ENCODE measurements at regions not wholly inside any gene's neighbourhood (a gene's known extent, or its start where the extent isn't known, plus 50 kb on each side); places are given as distances from the start of the nearest gene placed in this dataset.
A peak's percentile ranks its signal among the peaks of the same experiment; 100 is the strongest.

DNA sequence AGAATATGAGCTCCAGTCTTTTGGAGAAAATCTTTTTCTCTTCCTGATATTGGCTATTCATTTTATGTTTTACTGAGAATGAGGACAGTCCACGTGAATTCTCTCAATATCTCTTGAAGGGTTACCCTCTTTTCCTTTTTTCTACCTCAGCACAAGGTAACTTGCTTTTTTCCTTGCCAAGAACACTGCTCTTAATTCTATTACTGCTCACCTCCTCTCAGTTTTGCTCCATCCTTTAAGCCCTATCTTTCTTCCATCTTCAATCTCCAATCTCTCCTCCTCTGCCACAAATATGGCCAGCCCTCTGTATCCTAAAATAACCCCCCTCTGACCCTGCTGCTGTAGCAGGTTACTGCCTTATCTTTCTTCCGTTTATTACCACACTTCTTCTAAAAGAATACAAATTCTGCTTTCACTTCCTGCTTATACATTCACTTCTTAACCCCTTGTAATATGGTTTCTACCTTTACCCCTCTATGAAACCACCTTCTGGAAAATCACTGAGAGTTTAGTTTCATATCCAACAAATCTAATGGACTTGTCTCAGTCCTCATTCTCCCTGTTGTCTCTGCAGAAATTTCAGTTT is 89.0 kb downstream of the NFKBIZ start:
- TF ChIP-seq, protein P1, sequence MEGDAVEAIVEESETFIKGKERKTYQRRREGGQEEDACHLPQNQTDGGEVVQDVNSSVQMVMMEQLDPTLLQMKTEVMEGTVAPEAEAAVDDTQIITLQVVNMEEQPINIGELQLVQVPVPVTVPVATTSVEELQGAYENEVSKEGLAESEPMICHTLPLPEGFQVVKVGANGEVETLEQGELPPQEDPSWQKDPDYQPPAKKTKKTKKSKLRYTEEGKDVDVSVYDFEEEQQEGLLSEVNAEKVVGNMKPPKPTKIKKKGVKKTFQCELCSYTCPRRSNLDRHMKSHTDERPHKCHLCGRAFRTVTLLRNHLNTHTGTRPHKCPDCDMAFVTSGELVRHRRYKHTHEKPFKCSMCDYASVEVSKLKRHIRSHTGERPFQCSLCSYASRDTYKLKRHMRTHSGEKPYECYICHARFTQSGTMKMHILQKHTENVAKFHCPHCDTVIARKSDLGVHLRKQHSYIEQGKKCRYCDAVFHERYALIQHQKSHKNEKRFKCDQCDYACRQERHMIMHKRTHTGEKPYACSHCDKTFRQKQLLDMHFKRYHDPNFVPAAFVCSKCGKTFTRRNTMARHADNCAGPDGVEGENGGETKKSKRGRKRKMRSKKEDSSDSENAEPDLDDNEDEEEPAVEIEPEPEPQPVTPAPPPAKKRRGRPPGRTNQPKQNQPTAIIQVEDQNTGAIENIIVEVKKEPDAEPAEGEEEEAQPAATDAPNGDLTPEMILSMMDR (IDR thresholded peaks at IDR 0.05; ENCODE audit: insufficient read depth, low read length), result no peak
- TF ChIP-seq GABPA (IDR thresholded peaks at IDR 0.05; ENCODE audit: low read depth) (no peak), POLR2AphosphoS5 (IDR thresholded peaks at IDR 0.05; ENCODE audit: low read depth) (no peak), SPI1 (IDR thresholded peaks at IDR 0.05; ENCODE audit: borderline replicate concordance, low read depth) (peak; percentile 33; the same call in 1 of the 2 replicates)
- TF ChIP-seq, protein P2, sequence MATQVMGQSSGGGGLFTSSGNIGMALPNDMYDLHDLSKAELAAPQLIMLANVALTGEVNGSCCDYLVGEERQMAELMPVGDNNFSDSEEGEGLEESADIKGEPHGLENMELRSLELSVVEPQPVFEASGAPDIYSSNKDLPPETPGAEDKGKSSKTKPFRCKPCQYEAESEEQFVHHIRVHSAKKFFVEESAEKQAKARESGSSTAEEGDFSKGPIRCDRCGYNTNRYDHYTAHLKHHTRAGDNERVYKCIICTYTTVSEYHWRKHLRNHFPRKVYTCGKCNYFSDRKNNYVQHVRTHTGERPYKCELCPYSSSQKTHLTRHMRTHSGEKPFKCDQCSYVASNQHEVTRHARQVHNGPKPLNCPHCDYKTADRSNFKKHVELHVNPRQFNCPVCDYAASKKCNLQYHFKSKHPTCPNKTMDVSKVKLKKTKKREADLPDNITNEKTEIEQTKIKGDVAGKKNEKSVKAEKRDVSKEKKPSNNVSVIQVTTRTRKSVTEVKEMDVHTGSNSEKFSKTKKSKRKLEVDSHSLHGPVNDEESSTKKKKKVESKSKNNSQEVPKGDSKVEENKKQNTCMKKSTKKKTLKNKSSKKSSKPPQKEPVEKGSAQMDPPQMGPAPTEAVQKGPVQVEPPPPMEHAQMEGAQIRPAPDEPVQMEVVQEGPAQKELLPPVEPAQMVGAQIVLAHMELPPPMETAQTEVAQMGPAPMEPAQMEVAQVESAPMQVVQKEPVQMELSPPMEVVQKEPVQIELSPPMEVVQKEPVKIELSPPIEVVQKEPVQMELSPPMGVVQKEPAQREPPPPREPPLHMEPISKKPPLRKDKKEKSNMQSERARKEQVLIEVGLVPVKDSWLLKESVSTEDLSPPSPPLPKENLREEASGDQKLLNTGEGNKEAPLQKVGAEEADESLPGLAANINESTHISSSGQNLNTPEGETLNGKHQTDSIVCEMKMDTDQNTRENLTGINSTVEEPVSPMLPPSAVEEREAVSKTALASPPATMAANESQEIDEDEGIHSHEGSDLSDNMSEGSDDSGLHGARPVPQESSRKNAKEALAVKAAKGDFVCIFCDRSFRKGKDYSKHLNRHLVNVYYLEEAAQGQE (IDR thresholded peaks at IDR 0.05; ENCODE audit: insufficient replicate concordance, low read depth), result no peak

Data from HL-60 (cell line).